HepG2 (cell line): ENCODE measurements at regions not wholly inside any gene's neighbourhood (a gene's known extent, or its start where the extent isn't known, plus 50 kb on each side); places are given as distances from the start of the nearest gene placed in this dataset.
A peak's percentile ranks its signal among the peaks of the same experiment; 100 is the strongest.

Experiments used
- E2F5 ChIP-seq: sonication (generic); formaldehyde crosslinking; conservative IDR thresholded peaks from 2 replicates; pipeline ENCODE4 v1.4.0; 2020; ENCODE audit warnings: missing genetic modification reagents
- FOXO4 ChIP-seq: sonication (generic); formaldehyde crosslinking; conservative IDR thresholded peaks from 2 replicates; pipeline ENCODE4 v1.8.1; 2023; ENCODE audit warnings: missing genetic modification reagents
- FOXP4 ChIP-seq: sonication (generic); formaldehyde crosslinking; IDR thresholded peaks from 2 replicates; pipeline ENCODE4 v1.4.0; 2020; ENCODE audit warnings: missing genetic modification reagents
- GZF1 ChIP-seq: sonication (generic); formaldehyde crosslinking; IDR thresholded peaks from 2 replicates; pipeline ENCODE4 v1.5.1; 2020; ENCODE audit warnings: mild to moderate bottlenecking, missing genetic modification reagents
- HNF1A ChIP-seq, 2 experiments: sonication (generic) in 1 of 2; formaldehyde crosslinking in 1 of 2; IDR thresholded peaks; 2 replicates each; pipeline versions ENCODE4 v1.4.0 to v1.6.1; 2016 to 2020; ENCODE audit warnings: borderline replicate concordance in 1 of 2, low read depth in 1 of 2, mild to moderate bottlenecking in 1 of 2, missing genetic modification reagents in 1 of 2
- MED1 ChIP-seq: sonication (generic); formaldehyde crosslinking; IDR thresholded peaks from 2 replicates; pipeline ENCODE4 v1.4.0; 2020; ENCODE audit warnings: missing genetic modification reagents
- MNT ChIP-seq: fragments of 450-650 bp; IDR thresholded peaks from 2 replicates; pipeline ENCODE4 v1.6.1; 2016
- NFAT5 ChIP-seq: sonication (generic); formaldehyde crosslinking; IDR thresholded peaks from 2 replicates; pipeline ENCODE4 v1.4.0; 2020; ENCODE audit warnings: missing genetic modification reagents
- NFE2 ChIP-seq: sonication (generic); formaldehyde crosslinking; IDR thresholded peaks from 2 replicates; pipeline ENCODE4 v1.4.0; 2020; ENCODE audit warnings: missing genetic modification reagents
- PHF5A ChIP-seq: IDR thresholded peaks from one replicate; pipeline ENCODE4 v1.6.1; 2018; ENCODE audit warnings: low read depth, missing genetic modification reagents; ENCODE audit not compliant: unreplicated experiment
- PITX1 ChIP-seq: sonication (generic); formaldehyde crosslinking; IDR thresholded peaks from 2 replicates; pipeline ENCODE4 v1.5.1; 2020; ENCODE audit warnings: mild to moderate bottlenecking, missing genetic modification reagents
- ZC3H13 ChIP-seq: sonication (generic); formaldehyde crosslinking; IDR thresholded peaks from 2 replicates; pipeline ENCODE4 v1.8.1; 2023; ENCODE audit warnings: mild to moderate bottlenecking, missing genetic modification reagents, moderate library complexity
- ZNF607 ChIP-seq: sonication (generic); formaldehyde crosslinking; IDR thresholded peaks from 2 replicates; pipeline ENCODE4 v1.5.1; 2020; ENCODE audit warnings: missing genetic modification reagents, mild to moderate bottlenecking, borderline replicate concordance
- ZNF720 ChIP-seq: sonication (generic); formaldehyde crosslinking; IDR thresholded peaks from 2 replicates; pipeline ENCODE4 v1.4.0; 2020; ENCODE audit warnings: missing genetic modification reagents

- TF ChIP-seq FOXO4 (CRISPR knock-in tag) (no peak), MNT (no peak), MED1 (CRISPR knock-in tag) (peak; percentile 43; the same call in 1 of the 2 replicates), PHF5A (CRISPR knock-in tag) (no peak), HNF1A (IDR thresholded peaks at IDR 0.05; ENCODE audit: low read depth) (no peak), HNF1A (CRISPR knock-in tag; IDR thresholded peaks at IDR 0.05; ENCODE audit: borderline replicate concordance) (no peak), NFAT5 (CRISPR knock-in tag) (no peak), FOXP4 (CRISPR knock-in tag) (peak; percentile 34; the same call in 1 of the 2 replicates), ZC3H13 (CRISPR knock-in tag) (no peak), ZNF720 (CRISPR knock-in tag) (no peak), GZF1 (CRISPR knock-in tag) (no peak), NFE2 (CRISPR knock-in tag) (no peak), PITX1 (CRISPR knock-in tag) (no peak), E2F5 (CRISPR knock-in tag) (no peak), ZNF607 (CRISPR knock-in tag) (no peak)
Observed at GRCh38 chr5:61790678-61791077, 458.6 kb downstream of the ZSWIM6 start (continued).
